ENCODE measurements at regions not wholly inside any gene's neighbourhood (a gene's known extent, or its start where the extent isn't known, plus 50 kb on each side); places are given as distances from the start of the nearest gene placed in this dataset.

DNA sequence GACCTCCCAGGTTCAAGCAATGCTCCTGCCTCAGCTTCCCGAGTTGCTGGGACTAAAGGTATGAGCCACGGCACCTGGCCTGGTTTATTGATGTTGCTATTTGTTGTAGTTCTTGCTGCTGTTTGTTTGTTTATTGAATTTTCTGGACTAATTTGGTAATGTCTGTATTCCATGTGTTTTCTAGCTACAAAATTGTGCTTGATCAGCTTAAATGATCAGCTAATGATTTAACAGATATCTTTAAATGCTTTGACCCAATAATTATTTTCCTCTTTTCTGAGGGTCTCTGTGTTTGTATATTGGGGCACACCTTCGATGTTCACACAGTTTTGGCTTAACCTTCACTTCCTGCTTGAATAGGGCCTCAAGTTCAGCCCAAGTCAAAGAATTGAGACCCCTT, 488.1 kb upstream of the HTR2C start:
- H3K36me3 Mint-ChIP-seq = no peaks in the 10 kb centered on the region
- TF ChIP-seq, protein P1, sequence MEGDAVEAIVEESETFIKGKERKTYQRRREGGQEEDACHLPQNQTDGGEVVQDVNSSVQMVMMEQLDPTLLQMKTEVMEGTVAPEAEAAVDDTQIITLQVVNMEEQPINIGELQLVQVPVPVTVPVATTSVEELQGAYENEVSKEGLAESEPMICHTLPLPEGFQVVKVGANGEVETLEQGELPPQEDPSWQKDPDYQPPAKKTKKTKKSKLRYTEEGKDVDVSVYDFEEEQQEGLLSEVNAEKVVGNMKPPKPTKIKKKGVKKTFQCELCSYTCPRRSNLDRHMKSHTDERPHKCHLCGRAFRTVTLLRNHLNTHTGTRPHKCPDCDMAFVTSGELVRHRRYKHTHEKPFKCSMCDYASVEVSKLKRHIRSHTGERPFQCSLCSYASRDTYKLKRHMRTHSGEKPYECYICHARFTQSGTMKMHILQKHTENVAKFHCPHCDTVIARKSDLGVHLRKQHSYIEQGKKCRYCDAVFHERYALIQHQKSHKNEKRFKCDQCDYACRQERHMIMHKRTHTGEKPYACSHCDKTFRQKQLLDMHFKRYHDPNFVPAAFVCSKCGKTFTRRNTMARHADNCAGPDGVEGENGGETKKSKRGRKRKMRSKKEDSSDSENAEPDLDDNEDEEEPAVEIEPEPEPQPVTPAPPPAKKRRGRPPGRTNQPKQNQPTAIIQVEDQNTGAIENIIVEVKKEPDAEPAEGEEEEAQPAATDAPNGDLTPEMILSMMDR (conservative IDR thresholded peaks at IDR 0.05) = no peak
- no peaks in the 10 kb centered on the region for H3K27me3 Mint-ChIP-seq
- H3K4me3 Mint-ChIP-seq = no peak overlapping the region
- H3K27ac Mint-ChIP-seq = no peak overlapping the region
- peaks cover 5% of the 10 kb centered on the region for H3K9me3 Mint-ChIP-seq
- DNase-seq (ENCODE audit: extremely low spot score, unreplicated experiment) = no peak
- H3K4me1 Mint-ChIP-seq (ENCODE audit: unreplicated experiment) = no peaks in the 10 kb centered on the region

DNA sequence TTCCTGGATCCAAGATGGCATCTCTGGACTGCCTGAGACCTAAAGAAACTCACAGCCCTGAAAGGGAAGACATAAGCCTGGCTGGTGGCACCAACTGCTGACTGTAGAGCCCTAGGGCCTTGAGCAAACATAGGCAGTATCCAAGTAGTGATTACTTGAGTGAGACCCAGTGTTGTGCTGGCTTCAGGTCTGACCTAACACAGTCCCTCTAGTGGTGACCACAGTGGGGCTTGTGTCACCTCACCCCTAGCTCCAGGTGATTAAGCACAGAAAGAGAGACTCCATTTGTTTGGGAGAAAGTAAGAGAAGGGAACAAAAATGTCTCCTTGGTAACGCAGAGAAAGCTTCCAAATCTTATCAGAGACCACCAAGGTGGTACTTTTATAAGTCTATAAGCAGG, 496.3 kb upstream of the HTR2C start:
- Mint-ChIP-seq H3K36me3 (no peaks in the 10 kb centered on the region), H3K4me3 (no peak overlapping the region), H3K27me3 (no peaks in the 10 kb centered on the region), H3K27ac (no peak overlapping the region), H3K4me1 (ENCODE audit: unreplicated experiment) (no peaks in the 10 kb centered on the region), H3K9me3 (peaks cover 11% of the 10 kb centered on the region)
- no peak for DNase-seq (ENCODE audit: extremely low spot score, unreplicated experiment)
- TF ChIP-seq, protein P1 (conservative IDR thresholded peaks at IDR 0.05) = no peak

DNA sequence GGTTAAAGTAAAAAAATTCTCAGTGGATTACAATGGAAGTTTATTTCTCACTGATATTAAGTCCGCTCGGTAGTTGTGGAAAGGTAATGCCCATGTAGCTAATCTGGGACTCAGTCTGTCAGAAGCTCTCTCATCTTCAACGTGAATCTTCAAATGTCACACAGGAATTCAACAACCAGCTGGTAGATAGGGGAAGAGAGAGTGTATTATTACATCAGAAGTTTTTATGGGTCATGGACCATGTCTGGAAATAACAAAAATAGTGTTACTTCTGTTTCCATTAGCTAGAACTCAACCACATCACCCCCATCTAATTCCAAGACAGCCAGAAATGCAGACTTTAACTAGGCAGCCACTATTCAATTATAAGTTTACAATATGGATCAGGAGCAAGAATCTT, 506.1 kb upstream of the HTR2C start:
- Mint-ChIP-seq H3K27me3 (no peaks in the 10 kb centered on the region), H3K9me3 (no peaks in the 10 kb centered on the region), H3K36me3 (no peaks in the 10 kb centered on the region), H3K4me1 (ENCODE audit: unreplicated experiment) (peaks cover 7% of the 10 kb centered on the region), H3K27ac (no peak overlapping the region), H3K4me3 (no peak overlapping the region)
- TF ChIP-seq, protein P1 (conservative IDR thresholded peaks at IDR 0.05) = no peak
- DNase-seq (ENCODE audit: extremely low spot score, unreplicated experiment) = no peak

- H3K4me3 Mint-ChIP-seq = no peak overlapping the region
- no peaks in the 10 kb centered on the region for H3K9me3 Mint-ChIP-seq
- no peak overlapping the region for H3K27ac Mint-ChIP-seq
- H3K27me3 Mint-ChIP-seq = no peaks in the 10 kb centered on the region
- H3K36me3 Mint-ChIP-seq = no peaks in the 10 kb centered on the region
- TF ChIP-seq, protein P1 (conservative IDR thresholded peaks at IDR 0.05) = peak; percentile 79
- peaks cover 7% of the 10 kb centered on the region for H3K4me1 Mint-ChIP-seq (ENCODE audit: unreplicated experiment)
- DNase-seq (ENCODE audit: extremely low spot score, unreplicated experiment) = no peak
These were observed 508.7 kb upstream of the HTR2C start for GRCh38 chrX:114075073-114075673.

DNA sequence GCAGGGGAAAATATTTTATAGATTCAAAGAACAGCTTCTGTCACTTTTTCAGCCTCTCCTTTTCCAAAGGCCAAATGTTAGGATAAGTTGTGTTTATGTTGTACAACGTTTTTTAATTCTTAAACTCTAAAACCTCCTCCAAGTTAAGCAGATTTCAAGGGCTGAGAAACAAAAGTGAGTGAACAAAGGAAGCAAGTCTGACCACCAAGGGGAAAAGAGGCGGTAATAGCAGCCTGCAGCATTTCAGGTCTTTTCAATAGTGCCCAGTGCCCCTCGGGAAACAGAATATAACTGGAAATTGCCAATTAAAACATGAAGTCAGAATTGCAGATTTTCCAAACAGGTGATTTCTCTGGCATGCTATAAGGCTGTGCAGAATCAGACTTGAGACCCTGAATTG, 510.0 kb upstream of the HTR2C start:
- H3K4me3 Mint-ChIP-seq = no peak overlapping the region
- no peaks in the 10 kb centered on the region for H3K36me3 Mint-ChIP-seq
- no peak for DNase-seq (ENCODE audit: extremely low spot score, unreplicated experiment)
- TF ChIP-seq, protein P1 (conservative IDR thresholded peaks at IDR 0.05) = no peak
- H3K27ac Mint-ChIP-seq = no peak overlapping the region
- H3K27me3 Mint-ChIP-seq = no peaks in the 10 kb centered on the region
- H3K9me3 Mint-ChIP-seq = no peaks in the 10 kb centered on the region
- peaks cover 7% of the 10 kb centered on the region for H3K4me1 Mint-ChIP-seq (ENCODE audit: unreplicated experiment)

GRCh38 chrX:114071412-114071811, 512.5 kb upstream of the HTR2C start:
- no peak overlapping the region for H3K27ac Mint-ChIP-seq
- DNase-seq (ENCODE audit: extremely low spot score, unreplicated experiment) = no peak

More at GRCh38 chrX:114071412-114071811, 512.5 kb upstream of the HTR2C start:
- Mint-ChIP-seq H3K9me3 (no peaks in the 10 kb centered on the region), H3K4me1 (ENCODE audit: unreplicated experiment) (peaks cover 7% of the 10 kb centered on the region), H3K4me3 (no peak overlapping the region), H3K36me3 (no peaks in the 10 kb centered on the region), H3K27me3 (no peaks in the 10 kb centered on the region)
- TF ChIP-seq, protein P1 (conservative IDR thresholded peaks at IDR 0.05) = no peak
